Suprapubic skin (tissue), 4 donors: ENCODE measurements at regions not wholly inside any gene's neighbourhood (a gene's known extent, or its start where the extent isn't known, plus 50 kb on each side); places are given as distances from the start of the nearest gene placed in this dataset.

Source experiments
- EP300 ChIP-seq: sonication (generic); formaldehyde crosslinking; IDR thresholded peaks from one replicate; pipeline ENCODE4 v1.6.1; 2017; ENCODE audit warnings: antibody characterized with exemption
- POLR2A ChIP-seq, 2 donors: fragments of 450-650 bp; IDR thresholded peaks; one replicate each; pipeline ENCODE4 v1.6.1; 2017; ENCODE audit warnings: antibody characterized with exemption in 2 of 2, mild to moderate bottlenecking in 2 of 2, moderate library complexity in 2 of 2
- POLR2AphosphoS5 ChIP-seq, 3 donors: sonication (generic); formaldehyde crosslinking; IDR thresholded peaks; one replicate each; pipeline ENCODE4 v1.6.1; 2017; ENCODE audit warnings: antibody characterized with exemption in 3 of 3
- TF ChIP-seq, protein P1 (sequence below), 2 donors: fragments of 200-600 bp in 1 of 2; fragments of 450-650 bp in 1 of 2; sonication (generic) in 1 of 2; IDR thresholded peaks; one replicate each; pipeline ENCODE4 v1.5.1; 2016 to 2019; ENCODE audit warnings: antibody characterized with exemption in 2 of 2, mild to moderate bottlenecking in 1 of 2, moderate library complexity in 1 of 2

- TF ChIP-seq, protein P1, sequence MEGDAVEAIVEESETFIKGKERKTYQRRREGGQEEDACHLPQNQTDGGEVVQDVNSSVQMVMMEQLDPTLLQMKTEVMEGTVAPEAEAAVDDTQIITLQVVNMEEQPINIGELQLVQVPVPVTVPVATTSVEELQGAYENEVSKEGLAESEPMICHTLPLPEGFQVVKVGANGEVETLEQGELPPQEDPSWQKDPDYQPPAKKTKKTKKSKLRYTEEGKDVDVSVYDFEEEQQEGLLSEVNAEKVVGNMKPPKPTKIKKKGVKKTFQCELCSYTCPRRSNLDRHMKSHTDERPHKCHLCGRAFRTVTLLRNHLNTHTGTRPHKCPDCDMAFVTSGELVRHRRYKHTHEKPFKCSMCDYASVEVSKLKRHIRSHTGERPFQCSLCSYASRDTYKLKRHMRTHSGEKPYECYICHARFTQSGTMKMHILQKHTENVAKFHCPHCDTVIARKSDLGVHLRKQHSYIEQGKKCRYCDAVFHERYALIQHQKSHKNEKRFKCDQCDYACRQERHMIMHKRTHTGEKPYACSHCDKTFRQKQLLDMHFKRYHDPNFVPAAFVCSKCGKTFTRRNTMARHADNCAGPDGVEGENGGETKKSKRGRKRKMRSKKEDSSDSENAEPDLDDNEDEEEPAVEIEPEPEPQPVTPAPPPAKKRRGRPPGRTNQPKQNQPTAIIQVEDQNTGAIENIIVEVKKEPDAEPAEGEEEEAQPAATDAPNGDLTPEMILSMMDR (IDR thresholded peaks at IDR 0.05) = no peak
- no peak for TF ChIP-seq POLR2A (IDR thresholded peaks at IDR 0.05)
- no peak for TF ChIP-seq EP300
- TF ChIP-seq POLR2AphosphoS5 (IDR thresholded peaks at IDR 0.05) = no peak
These were observed 299.5 kb upstream of the B3GAT1 start for GRCh38 chr11:134711588-134711987.
